Loucy (cell line): ENCODE measurements at regions not wholly inside any gene's neighbourhood (a gene's known extent, or its start where the extent isn't known, plus 50 kb on each side); places are given as distances from the start of the nearest gene placed in this dataset.

Source experiments
- H2AFZ ChIP-seq: fragments of 200-600 bp; sonication (generic); 2 replicates; pipeline ENCODE4 v1.6.0; 2016; ENCODE audit warnings: antibody characterized with exemption, mild to moderate bottlenecking, low read length, moderate library complexity
- H3F3A ChIP-seq: fragments of 200-600 bp; 2 replicates; pipeline ENCODE4 v1.6.0; 2016; ENCODE audit warnings: antibody characterized with exemption, low read depth, mild to moderate bottlenecking
- H3K27me3 ChIP-seq: fragments of 200-600 bp; sonication (generic); 2 replicates; pipeline ENCODE4 v1.6.1; 2014; ENCODE audit warnings: low read length, mild to moderate bottlenecking; ENCODE audit not compliant: insufficient read depth, poor library complexity, severe bottlenecking
- H3K36me3 ChIP-seq: fragments of 200-600 bp; sonication (generic); 2 replicates; pipeline ENCODE4 v1.6.1; 2016; ENCODE audit warnings: low read length; ENCODE audit not compliant: insufficient read depth
- H3K4me1 ChIP-seq: fragments of 200-600 bp; sonication (generic); 2 replicates; pipeline ENCODE4 v1.5.1; 2014; ENCODE audit warnings: low read length, mild to moderate bottlenecking; ENCODE audit not compliant: insufficient read depth, poor library complexity, severe bottlenecking
- H3K4me2 ChIP-seq: fragments of 200-600 bp; sonication (generic); 2 replicates; pipeline ENCODE4 v1.6.0; 2014; ENCODE audit warnings: antibody characterized with exemption, low read length, low read depth, mild to moderate bottlenecking; ENCODE audit not compliant: poor library complexity, severe bottlenecking
- H3K4me3 ChIP-seq: fragments of 200-600 bp; sonication (generic); 2 replicates; pipeline ENCODE4 v1.5.1; 2014; ENCODE audit warnings: low read length, mild to moderate bottlenecking, mixed read lengths; ENCODE audit not compliant: poor library complexity, severe bottlenecking
- H3K79me2 ChIP-seq: fragments of 200-600 bp; sonication (generic); 2 replicates; pipeline ENCODE4 v1.6.1; 2014; ENCODE audit warnings: low read length; ENCODE audit not compliant: insufficient read depth
- H3K9ac ChIP-seq: fragments of 200-600 bp; sonication (generic); 2 replicates; pipeline ENCODE4 v1.6.0; 2014; ENCODE audit warnings: mild to moderate bottlenecking, low read depth, low read length, moderate library complexity; ENCODE audit not compliant: poor library complexity, severe bottlenecking
- H3K9me2 ChIP-seq: fragments of 200-600 bp; sonication (generic); replicated peaks from 2 replicates; pipeline ENCODE4 v1.6.1; 2016; ENCODE audit warnings: low read depth, low read length, mixed read lengths
- H3K9me3 ChIP-seq: fragments of 200-600 bp; sonication (generic); 2 replicates; pipeline ENCODE4 v1.6.1; 2014; ENCODE audit warnings: mild to moderate bottlenecking, antibody characterized with exemption, low read length, low read depth; ENCODE audit not compliant: insufficient read depth
- H4K20me1 ChIP-seq: fragments of 200-600 bp; sonication (generic); 2 replicates; pipeline ENCODE4 v1.6.0; 2014; ENCODE audit warnings: antibody characterized with exemption, low read length, mild to moderate bottlenecking; ENCODE audit not compliant: insufficient read depth, poor library complexity, severe bottlenecking
- CTCF ChIP-seq: fragments of 200-600 bp; sonication (generic); conservative IDR thresholded peaks from 2 replicates; pipeline ENCODE4 v1.5.1; 2014; ENCODE audit warnings: mild to moderate bottlenecking, antibody characterized with exemption, low read length
- EZH2phosphoT487 ChIP-seq: fragments of 200-600 bp; IDR thresholded peaks from 2 replicates; pipeline ENCODE4 v1.6.1; 2018; ENCODE audit warnings: antibody characterized with exemption, mild to moderate bottlenecking, moderate library complexity, borderline replicate concordance

GRCh38 chr2:238568455-238569440 is 142.0 kb downstream of the ASB1 start:
- Histone ChIP-seq H3K4me3 (no peak overlapping the region), H4K20me1 (no peaks in the 10 kb centered on the region), H3K9me3 (no peaks in the 10 kb centered on the region), H3K9ac (no peak overlapping the region), H3K4me2 (no peak overlapping the region), H3K4me1 (no peaks in the 10 kb centered on the region), H3K9me2 (no peaks in the 10 kb centered on the region), H3K36me3 (no peaks in the 10 kb centered on the region), H3F3A (no peaks in the 10 kb centered on the region), H3K27me3 (no peaks in the 10 kb centered on the region), H3K79me2 (no peaks in the 10 kb centered on the region), H2AFZ (no peak overlapping the region)
- TF ChIP-seq EZH2phosphoT487 (no peak), CTCF (no peak)

- TF ChIP-seq CTCF: no peak
- no peaks in the 10 kb centered on the region for H3K4me1 ChIP-seq
- no peaks in the 10 kb centered on the region for H3K9me2 ChIP-seq
- no peaks in the 10 kb centered on the region for H3K27me3 ChIP-seq
- H3K4me3 ChIP-seq: no peak overlapping the region
- no peak overlapping the region for H2AFZ ChIP-seq
- H3K36me3 ChIP-seq: no peaks in the 10 kb centered on the region
- H3K4me2 ChIP-seq: no peak overlapping the region
- no peaks in the 10 kb centered on the region for H3K79me2 ChIP-seq
- H4K20me1 ChIP-seq: no peaks in the 10 kb centered on the region
- H3F3A ChIP-seq: no peaks in the 10 kb centered on the region
- no peaks in the 10 kb centered on the region for H3K9me3 ChIP-seq
- no peak overlapping the region for H3K9ac ChIP-seq
Measured at GRCh38 chr2:238569507-238570195, 142.9 kb downstream of the ASB1 start.

GRCh38 chr2:238570391-238570790 is 143.7 kb downstream of the ASB1 start:
- TF ChIP-seq CTCF (no peak), EZH2phosphoT487 (no peak)
- no peaks in the 10 kb centered on the region for H3K27me3 ChIP-seq
- H4K20me1 ChIP-seq: no peaks in the 10 kb centered on the region
- no peak overlapping the region for H3K4me3 ChIP-seq
- no peaks in the 10 kb centered on the region for H3K9me2 ChIP-seq
- no peaks in the 10 kb centered on the region for H3K9me3 ChIP-seq
- H3F3A ChIP-seq: no peaks in the 10 kb centered on the region
- no peak overlapping the region for H3K9ac ChIP-seq
- no peaks in the 10 kb centered on the region for H3K36me3 ChIP-seq
- H3K4me2 ChIP-seq: no peak overlapping the region
- no peaks in the 10 kb centered on the region for H3K79me2 ChIP-seq
- H3K4me1 ChIP-seq: no peaks in the 10 kb centered on the region
- no peak overlapping the region for H2AFZ ChIP-seq
